ENCODE measurements at regions not wholly inside any gene's neighbourhood (a gene's known extent, or its start where the extent isn't known, plus 50 kb on each side); places are given as distances from the start of the nearest gene placed in this dataset.

- no peaks in the 10 kb centered on the region for H3K4me1 Mint-ChIP-seq (ENCODE audit: low read depth, unreplicated experiment)
- CTCF ChIA-PET: no interaction called here
Measured at GRCh38 chr12:84222841-84223240, 689.8 kb downstream of the SLC6A15 start.

GRCh38 chr12:84218406-84218805 lies 694.2 kb downstream of the SLC6A15 start:
- Mint-ChIP-seq H3K9me3 (ENCODE audit: low read depth, unreplicated experiment) (peaks cover 3% of the 10 kb centered on the region), H3K4me3 (ENCODE audit: low read depth, unreplicated experiment) (no peak overlapping the region), H3K36me3 (ENCODE audit: insufficient read depth, unreplicated experiment) (no peaks in the 10 kb centered on the region)

More at GRCh38 chr12:84222841-84223240, 689.8 kb downstream of the SLC6A15 start:
- no TSS peak for BruUV-seq (replicated peaks)
- no peak for TF ChIP-seq CTCF (IDR thresholded peaks at IDR 0.05; ENCODE audit: unreplicated experiment)
- Mint-ChIP-seq H3K27me3 (ENCODE audit: unreplicated experiment) (no peaks in the 10 kb centered on the region), H3K36me3 (ENCODE audit: insufficient read depth, unreplicated experiment) (no peaks in the 10 kb centered on the region), H3K4me3 (ENCODE audit: low read depth, unreplicated experiment) (no peak overlapping the region), H3K27ac (ENCODE audit: unreplicated experiment) (no peak overlapping the region), H3K9me3 (ENCODE audit: low read depth, unreplicated experiment) (peaks cover 3% of the 10 kb centered on the region)
- intact Hi-C loops (cut with micrococcal nuclease; ENCODE audit: unreplicated experiment): no loop called here
- no peak for DNase-seq

GRCh38 chr12:84201976-84202375 lies 710.6 kb downstream of the SLC6A15 start:
- Mint-ChIP-seq H3K36me3 (ENCODE audit: insufficient read depth, unreplicated experiment) (no peaks in the 10 kb centered on the region), H3K9me3 (ENCODE audit: low read depth, unreplicated experiment) (no peaks in the 10 kb centered on the region), H3K4me1 (ENCODE audit: low read depth, unreplicated experiment) (no peaks in the 10 kb centered on the region), H3K27ac (ENCODE audit: unreplicated experiment) (no peak overlapping the region), H3K4me3 (ENCODE audit: low read depth, unreplicated experiment) (no peak overlapping the region), H3K27me3 (ENCODE audit: unreplicated experiment) (no peaks in the 10 kb centered on the region)
- CTCF ChIA-PET: no interaction called here
- intact Hi-C loops (cut with micrococcal nuclease; ENCODE audit: unreplicated experiment): no loop called here
- TF ChIP-seq CTCF (IDR thresholded peaks at IDR 0.05; ENCODE audit: unreplicated experiment): no peak
- no TSS peak for BruUV-seq (replicated peaks)
- DNase-seq: no peak

More at GRCh38 chr12:84218406-84218805, 694.2 kb downstream of the SLC6A15 start:
- BruUV-seq (replicated peaks): no TSS peak
- Mint-ChIP-seq H3K4me1 (ENCODE audit: low read depth, unreplicated experiment) (no peaks in the 10 kb centered on the region), H3K27ac (ENCODE audit: unreplicated experiment) (no peak overlapping the region), H3K27me3 (ENCODE audit: unreplicated experiment) (no peaks in the 10 kb centered on the region)
- intact Hi-C loops (cut with micrococcal nuclease; ENCODE audit: unreplicated experiment): no loop called here
- no peak for TF ChIP-seq CTCF (IDR thresholded peaks at IDR 0.05; ENCODE audit: unreplicated experiment)
- no peak for DNase-seq
- CTCF ChIA-PET: no interaction called here

GRCh38 chr12:84198294-84198946 lies 714.2 kb downstream of the SLC6A15 start:
- Mint-ChIP-seq H3K27me3 (ENCODE audit: unreplicated experiment) (no peaks in the 10 kb centered on the region), H3K27ac (ENCODE audit: unreplicated experiment) (no peak overlapping the region), H3K4me3 (ENCODE audit: low read depth, unreplicated experiment) (no peak overlapping the region), H3K9me3 (ENCODE audit: low read depth, unreplicated experiment) (peaks cover 11% of the 10 kb centered on the region), H3K36me3 (ENCODE audit: insufficient read depth, unreplicated experiment) (no peaks in the 10 kb centered on the region), H3K4me1 (ENCODE audit: low read depth, unreplicated experiment) (no peaks in the 10 kb centered on the region)
- intact Hi-C loops (cut with micrococcal nuclease; ENCODE audit: unreplicated experiment): no loop called here
- DNase-seq: no peak
- no TSS peak for BruUV-seq (replicated peaks)
- TF ChIP-seq CTCF (IDR thresholded peaks at IDR 0.05; ENCODE audit: unreplicated experiment): no peak
- CTCF ChIA-PET: interaction anchor here (0.6 kb wide), 1 partner anchor 1077 kb away, joined by 9 read pairs; no protein-coding TSS in a partner anchor
